WTC11 (cell line): ENCODE measurements at regions not wholly inside any gene's neighbourhood (a gene's known extent, or its start where the extent isn't known, plus 50 kb on each side); places are given as distances from the start of the nearest gene placed in this dataset.
"Not testable (repeated sequence)": the region's sequence is repeated elsewhere in the genome, so short reads cannot be mapped to it uniquely, and the experiment has no call there.

Experiments
- ATAC-seq: fragments of 200-7000 bp; cut with Tn5 transposase; 2 replicates; pipeline ENCODE4 v1.10.0; 2021; ENCODE audit warnings: mild to moderate bottlenecking, moderate library complexity
- CTCF ChIA-PET: fragments of 300-600 bp; sonication (Branson Sonifier 250); formaldehyde crosslinking; loops from one replicate; lab custom pipeline; 2021; ENCODE audit warnings: antibody characterized with exemption; lab: Charles Lee
- POLR2A ChIA-PET: fragments of 350-600 bp; sonication (Branson Sonifier 250); formaldehyde crosslinking; loops from one replicate; lab custom pipeline; 2021; ENCODE audit warnings: antibody characterized with exemption; lab: Charles Lee
- DNase-seq: peaks from one replicate; pipeline ENCODE4 v3.0.0; 2021; ENCODE audit warnings: low spot score
- H3K27ac Mint-ChIP-seq: 2 replicates; pipeline ENCODE4 v1.8.0; 2021; ENCODE audit warnings: mixed read lengths
- H3K27me3 Mint-ChIP-seq: 2 replicates; pipeline ENCODE4 v1.8.0; 2021; ENCODE audit warnings: low read depth, mild to moderate bottlenecking, moderate library complexity, mixed read lengths
- H3K36me3 Mint-ChIP-seq: 2 replicates; pipeline ENCODE4 v1.8.0; 2021; ENCODE audit warnings: mixed read lengths
- H3K4me1 Mint-ChIP-seq: 2 replicates; pipeline ENCODE4 v1.8.0; 2022; ENCODE audit warnings: mixed read lengths
- H3K4me3 Mint-ChIP-seq: 2 replicates; pipeline ENCODE4 v1.8.0; 2021; ENCODE audit warnings: mild to moderate bottlenecking, moderate library complexity, mixed read lengths
- H3K9me3 Mint-ChIP-seq: 2 replicates; pipeline ENCODE4 v1.8.0; 2021; ENCODE audit warnings: mixed read lengths
- EMX1 ChIP-seq: fragments of 250-450 bp; sonication (Bioruptor Pico); IDR thresholded peaks from 2 replicates; pipeline ENCODE4 v1.8.0; 2021; ENCODE audit warnings: mild to moderate bottlenecking
- JAZF1 ChIP-seq: fragments of 250-450 bp; sonication (Bioruptor Pico); IDR thresholded peaks from 2 replicates; pipeline ENCODE4 v1.9.0; 2021; ENCODE audit warnings: moderate library complexity, mild to moderate bottlenecking, inconsistent platforms
- JUN ChIP-seq: sonication (generic); formaldehyde crosslinking; IDR thresholded peaks from 2 replicates; pipeline ENCODE4 v1.8.0; 2023; ENCODE audit warnings: mild to moderate bottlenecking, missing genetic modification reagents
- OVOL2 ChIP-seq: fragments of 250-450 bp; sonication (Bioruptor Pico); IDR thresholded peaks from 2 replicates; pipeline ENCODE4 v1.9.0; 2021; ENCODE audit warnings: mild to moderate bottlenecking, borderline replicate concordance
- ZNF138 ChIP-seq: sonication (generic); formaldehyde crosslinking; conservative IDR thresholded peaks from 2 replicates; pipeline ENCODE4 v1.8.1; 2022; ENCODE audit warnings: mild to moderate bottlenecking, moderate library complexity, missing genetic modification reagents
- ZNF423 ChIP-seq: fragments of 250-450 bp; sonication (Bioruptor Pico); IDR thresholded peaks from 2 replicates; pipeline ENCODE4 v2.1.2; 2022; ENCODE audit warnings: mild to moderate bottlenecking, moderate library complexity
- TF ChIP-seq, protein P1 (sequence below): sonication (generic); formaldehyde crosslinking; IDR thresholded peaks from 2 replicates; pipeline ENCODE4 v1.8.1; 2023; ENCODE audit warnings: mild to moderate bottlenecking, missing genetic modification reagents
- TF ChIP-seq, protein P2 (sequence below): sonication (generic); formaldehyde crosslinking; IDR thresholded peaks from 2 replicates; pipeline ENCODE4 v1.8.1; 2023; ENCODE audit warnings: mild to moderate bottlenecking, moderate library complexity, missing genetic modification reagents
- TF ChIP-seq, protein P3 (sequence below): sonication (generic); formaldehyde crosslinking; IDR thresholded peaks from 2 replicates; pipeline ENCODE4 v1.8.0; 2022; ENCODE audit warnings: mild to moderate bottlenecking, missing genetic modification reagents
- TF ChIP-seq, protein P4 (sequence below): fragments of 250-450 bp; sonication (Bioruptor Pico); IDR thresholded peaks from 2 replicates; pipeline ENCODE4 v2.1.2; 2022; ENCODE audit warnings: mild to moderate bottlenecking, moderate library complexity

DNA sequence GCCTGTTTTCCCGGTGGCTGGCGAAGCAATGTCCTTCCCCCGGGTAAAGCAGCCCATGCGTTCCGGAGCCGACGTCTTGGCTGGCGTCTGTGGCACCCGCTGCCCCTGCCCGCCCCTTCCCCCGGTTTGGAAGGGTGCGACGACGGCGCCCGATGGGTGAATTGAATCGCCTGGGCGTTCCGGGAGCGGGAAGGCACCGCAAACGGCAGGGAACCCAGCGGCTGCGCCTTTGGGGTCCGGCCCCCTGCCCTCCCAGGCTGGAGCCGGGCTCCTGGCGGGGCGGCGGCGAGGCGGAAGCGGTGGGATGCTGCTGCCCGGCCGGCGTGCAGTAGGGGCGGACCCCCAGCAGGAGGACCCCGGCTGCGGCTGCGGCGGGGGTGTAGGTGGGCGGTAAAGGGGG is 123.6 kb upstream of the RHOU start:
- H3K9me3 Mint-ChIP-seq, CTCF ChIA-PET, ATAC-seq, H3K36me3 Mint-ChIP-seq, H3K4me3 Mint-ChIP-seq, DNase-seq, H3K4me1 Mint-ChIP-seq, H3K27me3 Mint-ChIP-seq, POLR2A ChIA-PET, H3K27ac Mint-ChIP-seq: not testable (repeated sequence)

DNA sequence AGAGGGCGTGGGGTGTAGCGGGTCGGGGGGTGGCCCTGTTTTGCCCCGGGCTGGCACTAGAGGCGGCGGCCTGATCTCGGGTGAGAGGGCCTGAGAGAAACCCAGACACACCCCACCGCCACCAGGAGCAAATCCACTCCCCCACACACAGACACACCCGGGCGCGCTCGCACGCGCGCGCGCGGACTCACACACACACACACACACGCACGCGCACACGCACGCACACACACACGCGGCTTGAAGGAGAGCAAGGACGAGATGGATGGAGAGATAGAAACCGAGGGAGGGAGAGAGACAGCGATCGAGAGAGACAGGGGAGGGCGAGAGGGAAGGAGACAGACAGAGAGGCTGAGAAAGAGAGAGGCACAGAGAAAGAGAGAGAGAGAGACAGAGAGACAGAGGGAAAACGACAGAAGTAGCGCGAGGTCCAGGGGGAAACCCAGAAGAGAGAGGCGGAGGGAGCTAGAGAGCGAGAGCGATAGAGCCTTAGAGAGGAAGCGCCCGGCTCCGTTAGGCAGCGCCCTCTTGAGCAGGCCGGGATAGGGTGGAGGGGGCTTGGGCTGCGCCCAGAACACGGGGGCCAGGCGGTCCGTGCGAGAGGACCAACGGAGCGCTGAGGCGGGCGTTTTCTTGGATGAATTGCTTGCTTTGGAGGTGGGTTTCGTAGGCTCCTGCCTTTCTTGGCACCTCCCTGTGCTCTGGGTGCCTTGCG is 113.1 kb upstream of the RHOU start:
- peak overlapping the region; percentile 60 for H3K4me3 Mint-ChIP-seq
- ATAC-seq, POLR2A ChIA-PET, CTCF ChIA-PET, H3K9me3 Mint-ChIP-seq, DNase-seq, H3K4me1 Mint-ChIP-seq, H3K36me3 Mint-ChIP-seq, H3K27ac Mint-ChIP-seq: not testable (repeated sequence)
- H3K27me3 Mint-ChIP-seq: peaks cover 11% of the 10 kb centered on the region

DNA sequence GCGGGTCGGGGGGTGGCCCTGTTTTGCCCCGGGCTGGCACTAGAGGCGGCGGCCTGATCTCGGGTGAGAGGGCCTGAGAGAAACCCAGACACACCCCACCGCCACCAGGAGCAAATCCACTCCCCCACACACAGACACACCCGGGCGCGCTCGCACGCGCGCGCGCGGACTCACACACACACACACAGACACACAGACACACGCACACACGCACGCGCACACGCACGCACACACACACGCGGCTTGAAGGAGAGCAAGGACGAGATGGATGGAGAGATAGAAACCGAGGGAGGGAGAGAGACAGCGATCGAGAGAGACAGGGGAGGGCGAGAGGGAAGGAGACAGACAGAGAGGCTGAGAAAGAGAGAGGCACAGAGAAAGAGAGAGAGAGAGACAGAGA is 108.8 kb upstream of the RHOU start:
- H3K4me3 Mint-ChIP-seq, H3K36me3 Mint-ChIP-seq, H3K27ac Mint-ChIP-seq, DNase-seq, H3K4me1 Mint-ChIP-seq, H3K27me3 Mint-ChIP-seq, ATAC-seq, H3K9me3 Mint-ChIP-seq, CTCF ChIA-PET, POLR2A ChIA-PET: not testable (repeated sequence)

DNA sequence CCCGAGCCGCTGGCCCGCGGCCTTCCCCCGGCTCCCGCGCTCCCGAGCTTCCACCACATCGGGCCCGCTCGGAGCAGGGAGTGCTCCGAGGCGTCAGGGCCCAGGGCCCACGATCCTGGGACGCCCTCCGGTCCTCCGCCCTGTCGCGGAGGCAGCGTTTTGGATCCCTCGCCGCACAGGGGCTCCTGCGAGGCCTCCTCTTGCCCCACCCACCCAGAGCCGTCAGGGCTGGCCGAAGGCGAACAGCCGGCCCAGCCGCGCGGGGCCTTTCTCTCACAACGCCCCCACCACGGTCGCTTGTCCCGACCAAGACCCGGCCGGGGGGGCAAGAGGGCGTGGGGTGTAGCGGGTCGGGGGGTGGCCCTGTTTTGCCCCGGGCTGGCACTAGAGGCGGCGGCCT is 102.4 kb upstream of the RHOU start:
- H3K9me3 Mint-ChIP-seq, POLR2A ChIA-PET, H3K27ac Mint-ChIP-seq: not testable (repeated sequence)

DNA sequence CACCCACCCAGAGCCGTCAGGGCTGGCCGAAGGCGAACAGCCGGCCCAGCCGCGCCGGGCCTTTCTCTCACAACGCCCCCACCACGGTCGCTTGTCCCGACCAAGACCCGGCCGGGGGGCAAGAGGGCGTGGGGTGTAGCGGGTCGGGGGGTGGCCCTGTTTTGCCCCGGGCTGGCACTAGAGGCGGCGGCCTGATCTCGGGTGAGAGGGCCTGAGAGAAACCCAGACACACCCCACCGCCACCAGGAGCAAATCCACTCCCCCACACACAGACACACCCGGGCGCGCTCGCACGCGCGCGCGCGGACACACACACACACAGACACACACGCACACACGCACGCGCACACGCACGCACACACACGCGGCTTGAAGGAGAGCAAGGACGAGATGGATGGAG is 100.0 kb upstream of the RHOU start:
- CTCF ChIA-PET, H3K27ac Mint-ChIP-seq, ATAC-seq, H3K4me3 Mint-ChIP-seq, H3K4me1 Mint-ChIP-seq, H3K36me3 Mint-ChIP-seq, POLR2A ChIA-PET, H3K9me3 Mint-ChIP-seq, H3K27me3 Mint-ChIP-seq: not testable (repeated sequence)
- peak; percentile 60 for DNase-seq
- TF ChIP-seq, protein P1, sequence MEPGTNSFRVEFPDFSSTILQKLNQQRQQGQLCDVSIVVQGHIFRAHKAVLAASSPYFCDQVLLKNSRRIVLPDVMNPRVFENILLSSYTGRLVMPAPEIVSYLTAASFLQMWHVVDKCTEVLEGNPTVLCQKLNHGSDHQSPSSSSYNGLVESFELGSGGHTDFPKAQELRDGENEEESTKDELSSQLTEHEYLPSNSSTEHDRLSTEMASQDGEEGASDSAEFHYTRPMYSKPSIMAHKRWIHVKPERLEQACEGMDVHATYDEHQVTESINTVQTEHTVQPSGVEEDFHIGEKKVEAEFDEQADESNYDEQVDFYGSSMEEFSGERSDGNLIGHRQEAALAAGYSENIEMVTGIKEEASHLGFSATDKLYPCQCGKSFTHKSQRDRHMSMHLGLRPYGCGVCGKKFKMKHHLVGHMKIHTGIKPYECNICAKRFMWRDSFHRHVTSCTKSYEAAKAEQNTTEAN (CRISPR knock-in tag): 0 out of 2 replicates have a peak, but pooled peaks have one; percentile 79
- TF ChIP-seq, protein P2, sequence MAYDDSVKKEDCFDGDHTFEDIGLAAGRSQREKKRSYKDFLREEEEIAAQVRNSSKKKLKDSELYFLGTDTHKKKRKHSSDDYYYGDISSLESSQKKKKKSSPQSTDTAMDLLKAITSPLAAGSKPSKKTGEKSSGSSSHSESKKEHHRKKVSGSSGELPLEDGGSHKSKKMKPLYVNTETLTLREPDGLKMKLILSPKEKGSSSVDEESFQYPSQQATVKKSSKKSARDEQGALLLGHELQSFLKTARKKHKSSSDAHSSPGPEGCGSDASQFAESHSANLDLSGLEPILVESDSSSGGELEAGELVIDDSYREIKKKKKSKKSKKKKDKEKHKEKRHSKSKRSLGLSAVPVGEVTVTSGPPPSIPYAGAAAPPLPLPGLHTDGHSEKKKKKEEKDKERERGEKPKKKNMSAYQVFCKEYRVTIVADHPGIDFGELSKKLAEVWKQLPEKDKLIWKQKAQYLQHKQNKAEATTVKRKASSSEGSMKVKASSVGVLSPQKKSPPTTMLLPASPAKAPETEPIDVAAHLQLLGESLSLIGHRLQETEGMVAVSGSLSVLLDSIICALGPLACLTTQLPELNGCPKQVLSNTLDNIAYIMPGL (CRISPR knock-in tag): 0 out of 2 replicates have a peak, but pooled peaks have one; percentile 48

More for the DNA sequence above, 102.4 kb upstream of the RHOU start:
- DNase-seq: peak; percentile 26
- ATAC-seq, H3K36me3 Mint-ChIP-seq, CTCF ChIA-PET, H3K27me3 Mint-ChIP-seq, H3K4me3 Mint-ChIP-seq, H3K4me1 Mint-ChIP-seq: not testable (repeated sequence)

DNA sequence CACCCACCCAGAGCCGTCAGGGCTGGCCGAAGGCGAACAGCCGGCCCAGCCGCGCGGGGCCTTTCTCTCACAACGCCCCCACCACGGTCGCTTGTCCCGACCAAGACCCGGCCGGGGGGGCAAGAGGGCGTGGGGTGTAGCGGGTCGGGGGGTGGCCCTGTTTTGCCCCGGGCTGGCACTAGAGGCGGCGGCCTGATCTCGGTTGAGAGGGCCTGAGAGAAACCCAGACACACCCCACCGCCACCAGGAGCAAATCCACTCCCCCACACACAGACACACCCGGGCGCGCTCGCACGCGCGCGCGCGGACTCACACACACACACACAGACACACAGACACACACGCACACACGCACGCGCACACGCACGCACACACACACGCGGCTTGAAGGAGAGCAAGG is 97.8 kb upstream of the RHOU start:
- ATAC-seq, H3K36me3 Mint-ChIP-seq, H3K4me1 Mint-ChIP-seq, CTCF ChIA-PET, H3K9me3 Mint-ChIP-seq, POLR2A ChIA-PET, H3K4me3 Mint-ChIP-seq, H3K27me3 Mint-ChIP-seq, DNase-seq, H3K27ac Mint-ChIP-seq: not testable (repeated sequence)

DNA sequence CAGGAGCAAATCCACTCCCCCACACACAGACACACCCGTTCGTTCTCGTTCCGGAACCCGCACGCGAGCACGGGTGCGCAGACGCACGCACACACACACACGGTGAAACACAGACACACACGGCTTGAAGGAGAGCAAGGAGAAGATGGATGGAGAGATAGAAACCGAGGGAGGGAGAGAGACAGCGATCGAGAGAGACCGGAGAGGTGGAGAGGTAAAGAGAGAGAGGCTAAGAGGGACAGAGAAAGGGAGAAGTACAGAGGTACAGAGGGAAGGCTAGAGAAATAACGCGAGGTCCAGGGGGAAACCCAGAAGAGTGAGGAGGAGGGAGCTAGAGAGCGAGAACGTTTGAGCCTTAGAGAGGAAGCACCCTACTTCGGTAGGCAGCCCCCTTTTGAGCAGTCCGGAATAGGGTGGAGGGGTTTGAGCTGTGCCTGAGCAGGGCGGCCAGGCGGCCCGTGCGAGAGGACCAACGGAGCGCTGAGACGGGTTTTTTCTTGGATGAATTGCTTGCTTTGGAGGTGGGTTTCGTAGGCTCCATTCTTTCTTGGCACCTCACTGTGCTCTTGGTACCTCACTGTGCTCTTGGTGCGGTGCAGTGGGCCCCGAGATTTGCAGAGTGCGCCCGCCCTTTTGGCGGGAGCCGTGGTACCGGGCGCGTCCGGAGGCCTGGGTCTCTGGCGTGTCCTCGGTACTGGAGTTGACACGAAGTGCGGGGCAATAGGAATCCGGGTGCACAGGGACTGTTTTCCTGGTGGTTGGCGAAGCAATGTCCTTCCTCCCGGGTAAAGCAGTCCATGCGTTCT is 88.4 kb upstream of the RHOU start:
- Mint-ChIP-seq H3K9me3 (no peaks in the 10 kb centered on the region), H3K4me1 (peaks cover 16% of the 10 kb centered on the region)
- DNase-seq: peak; percentile 27
- TF ChIP-seq ZNF423 (no peak), JUN (CRISPR knock-in tag) (no peak), EMX1 (CRISPR knock-in tag) (no peak), JAZF1 (CRISPR knock-in tag) (no peak), OVOL2 (CRISPR knock-in tag) (no peak), ZNF138 (no peak)
- TF ChIP-seq, protein P3, sequence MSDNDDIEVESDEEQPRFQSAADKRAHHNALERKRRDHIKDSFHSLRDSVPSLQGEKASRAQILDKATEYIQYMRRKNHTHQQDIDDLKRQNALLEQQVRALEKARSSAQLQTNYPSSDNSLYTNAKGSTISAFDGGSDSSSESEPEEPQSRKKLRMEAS: no peak
- TF ChIP-seq, protein P4, sequence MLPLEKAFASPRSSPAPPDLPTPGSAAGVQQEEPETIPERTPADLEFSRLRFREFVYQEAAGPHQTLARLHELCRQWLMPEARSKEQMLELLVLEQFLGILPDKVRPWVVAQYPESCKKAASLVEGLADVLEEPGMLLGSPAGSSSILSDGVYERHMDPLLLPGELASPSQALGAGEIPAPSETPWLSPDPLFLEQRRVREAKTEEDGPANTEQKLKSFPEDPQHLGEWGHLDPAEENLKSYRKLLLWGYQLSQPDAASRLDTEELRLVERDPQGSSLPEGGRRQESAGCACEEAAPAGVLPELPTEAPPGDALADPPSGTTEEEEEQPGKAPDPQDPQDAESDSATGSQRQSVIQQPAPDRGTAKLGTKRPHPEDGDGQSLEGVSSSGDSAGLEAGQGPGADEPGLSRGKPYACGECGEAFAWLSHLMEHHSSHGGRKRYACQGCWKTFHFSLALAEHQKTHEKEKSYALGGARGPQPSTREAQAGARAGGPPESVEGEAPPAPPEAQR (CRISPR knock-in tag): no peak
- TF ChIP-seq, all 79 proteins: peak for 0
- peaks cover 55% of the 10 kb centered on the region for H3K27me3 Mint-ChIP-seq
- POLR2A ChIA-PET: no interaction called here
- peak; percentile 52 for ATAC-seq
- no peaks in the 10 kb centered on the region for H3K36me3 Mint-ChIP-seq
- CTCF ChIA-PET: interaction anchor here (0.6 kb wide), 1 partner anchor 17 kb away, joined by 3 read pairs; no protein-coding TSS in a partner anchor
- H3K27ac Mint-ChIP-seq: no peak overlapping the region
- peak overlapping the region; percentile 90 for H3K4me3 Mint-ChIP-seq
